ENCODE measurements at regions not wholly inside any gene's neighbourhood (a gene's known extent, or its start where the extent isn't known, plus 50 kb on each side); places are given as distances from the start of the nearest gene placed in this dataset.

- TF ChIP-seq SUZ12 (IDR thresholded peaks at IDR 0.05; ENCODE audit: extremely low read depth, insufficient read depth, insufficient read length) (no peak), YY1 (IDR thresholded peaks at IDR 0.05; ENCODE audit: insufficient read depth, insufficient read length) (no peak)
Observed at GRCh38 chr1:200252531-200252930, 157.3 kb downstream of the ZNF281 start.
